GM21526 (cell line): ENCODE measurements at regions not wholly inside any gene's neighbourhood (a gene's known extent, or its start where the extent isn't known, plus 50 kb on each side); places are given as distances from the start of the nearest gene placed in this dataset.
A peak's percentile ranks its signal among the peaks of the same experiment; 100 is the strongest.

ENCODE experiments used
- ATAC-seq: cut with Tn5 transposase; IDR thresholded peaks from one replicate; pipeline ENCODE4 v1.9.1; 2021; ENCODE audit warnings: moderate library complexity; ENCODE audit not compliant: unreplicated experiment, low FRiP score

GRCh38 chr4:20393486-20394100 lies 141.9 kb downstream of the SLIT2 start:
- no peak for ATAC-seq

GRCh38 chr4:20394512-20394911 lies 142.8 kb downstream of the SLIT2 start:
- no peak for ATAC-seq

GRCh38 chr4:20395160-20395773 lies 143.6 kb downstream of the SLIT2 start:
- ATAC-seq = peak; percentile 68

- ATAC-seq = no peak
Measured at GRCh38 chr4:20403290-20403689, 151.6 kb downstream of the SLIT2 start.

GRCh38 chr4:20403846-20404245 lies 152.1 kb downstream of the SLIT2 start:
- no peak for ATAC-seq

- no peak for ATAC-seq
Measured at GRCh38 chr4:20408611-20409010, 156.9 kb downstream of the SLIT2 start.

- ATAC-seq = no peak
Measured at GRCh38 chr4:20412072-20412471, 160.4 kb downstream of the SLIT2 start.

GRCh38 chr4:20416800-20417199 lies 165.1 kb downstream of the SLIT2 start:
- no peak for ATAC-seq

- ATAC-seq = peak; percentile 99
Measured at GRCh38 chr4:20418861-20419451, 167.3 kb downstream of the SLIT2 start.

GRCh38 chr4:20420916-20421602 lies 169.4 kb downstream of the SLIT2 start:
- ATAC-seq = no peak

- no peak for ATAC-seq
Measured at GRCh38 chr4:20421603-20421985, 169.9 kb downstream of the SLIT2 start.

- peak; percentile 63 for ATAC-seq
Measured at GRCh38 chr4:20422398-20422797, 170.7 kb downstream of the SLIT2 start.

- ATAC-seq = no peak
Measured at GRCh38 chr4:20423420-20423819, 171.7 kb downstream of the SLIT2 start.

GRCh38 chr4:20426028-20426427 lies 174.3 kb downstream of the SLIT2 start:
- no peak for ATAC-seq

- ATAC-seq = no peak
Measured at GRCh38 chr4:20428436-20429160, 176.9 kb downstream of the SLIT2 start.

- no peak for ATAC-seq
Measured at GRCh38 chr4:20430259-20430941, 178.7 kb downstream of the SLIT2 start.

GRCh38 chr4:20431543-20431951 lies 179.8 kb downstream of the SLIT2 start:
- ATAC-seq = no peak

- ATAC-seq = no peak
Measured at GRCh38 chr4:20432088-20432487, 180.4 kb downstream of the SLIT2 start.

- ATAC-seq = no peak
Measured at GRCh38 chr4:20433097-20433705, 181.5 kb downstream of the SLIT2 start.

GRCh38 chr4:20440170-20440569 lies 188.5 kb downstream of the SLIT2 start:
- ATAC-seq = no peak
